22Rv1 (cell line): ENCODE measurements at regions not wholly inside any gene's neighbourhood (a gene's known extent, or its start where the extent isn't known, plus 50 kb on each side); places are given as distances from the start of the nearest gene placed in this dataset.

Experiments used
- CTCF ChIP-seq: fragments of 450-650 bp; IDR thresholded peaks from 2 replicates; pipeline ENCODE4 v1.5.1; 2017; ENCODE audit warnings: mild to moderate bottlenecking
- ZFX ChIP-seq: fragments of 450-650 bp; IDR thresholded peaks from 2 replicates; pipeline ENCODE4 v1.6.1; 2017; ENCODE audit warnings: antibody characterized with exemption, borderline replicate concordance

GRCh38 chr5:93902288-93902687 lies 160.9 kb upstream of the POU5F2 start:
- TF ChIP-seq CTCF, result no peak
- no peak for TF ChIP-seq ZFX
